SK-N-SH (cell line): ENCODE measurements at regions not wholly inside any gene's neighbourhood (a gene's known extent, or its start where the extent isn't known, plus 50 kb on each side); places are given as distances from the start of the nearest gene placed in this dataset.

Experiments used
- CTCF ChIA-PET: fragments of 300-600, 350-600 bp; formaldehyde crosslinking; extraction: SDS; loops from one replicate; lab custom pipeline; 2021; lab: Yijun Ruan, JAX
- POLR2A ChIA-PET: fragments of 350-600 bp; sonication (Branson Sonifier 250); formaldehyde crosslinking; extraction: SDS; loops from one replicate; lab custom pipeline; 2020; ENCODE audit warnings: antibody characterized with exemption, inconsistent platforms; lab: Yijun Ruan, JAX
- DNase-seq: peaks from one replicate; pipeline ENCODE4 v3.0.0; 2012
- H2AFZ ChIP-seq: fragments of 200-600 bp; sonication (generic); 2 replicates; pipeline ENCODE4 v1.8.1; 2016; ENCODE audit warnings: antibody characterized with exemption, mild to moderate bottlenecking, low read depth
- H3F3A ChIP-seq: fragments of 200-600 bp; sonication (generic); replicated peaks from 2 replicates; pipeline ENCODE3; 2016; ENCODE audit warnings: antibody characterized with exemption, mild to moderate bottlenecking; ENCODE audit not compliant: insufficient read depth
- H3K27ac ChIP-seq, 2 experiments: fragments of 200-500 bp in 1 of 2; fragments of 200-600 bp in 1 of 2; sonication (Bioruptor generic) in 1 of 2; sonication (generic), shearing (Covaris generic) in 1 of 2; 2 replicates each; pipeline versions ENCODE4 v1.5.1 to v1.6.1; 2014 to 2016; ENCODE audit warnings: low read depth in 2 of 2, inconsistent platforms in 1 of 2, low read length in 1 of 2, mild to moderate bottlenecking in 1 of 2, mixed read lengths in 1 of 2
- H3K27me3 ChIP-seq: fragments of 200-600 bp; sonication (generic), shearing (Covaris generic); 2 replicates; pipeline ENCODE4 v1.6.1; 2016; ENCODE audit warnings: mixed run types; ENCODE audit not compliant: insufficient read depth
- H3K36me3 ChIP-seq, 2 experiments: fragments of 200-500 bp in 1 of 2; fragments of 200-600 bp in 1 of 2; sonication (Bioruptor generic) in 1 of 2; sonication (generic) in 1 of 2; replicated peaks in 1 of 2; 2 replicates each; pipeline versions ENCODE3 to v1.5.1; 2014 to 2016; ENCODE audit warnings: low read length in 1 of 2, mild to moderate bottlenecking in 1 of 2; ENCODE audit not compliant: insufficient read depth in 2 of 2, control insufficient read depth in 1 of 2
- H3K4me1 ChIP-seq, 2 experiments: fragments of 200-500 bp in 1 of 2; fragments of 200-600 bp in 1 of 2; sonication (Bioruptor generic) in 1 of 2; sonication (generic), shearing (Covaris generic) in 1 of 2; 2 replicates each; pipeline versions ENCODE4 v1.5.1 to v1.6.1; 2014 to 2016; ENCODE audit warnings: low read depth in 1 of 2, low read length in 1 of 2, mixed run types in 1 of 2; ENCODE audit not compliant: insufficient read depth in 2 of 2, control insufficient read depth in 1 of 2
- H3K4me2 ChIP-seq: fragments of 200-600 bp; sonication (generic), shearing (Covaris generic); 2 replicates; pipeline ENCODE4 v1.6.1; 2017; ENCODE audit warnings: mixed run types
- H3K4me3 ChIP-seq, 2 experiments: fragments of 200-500 bp in 1 of 2; fragments of 200-600 bp in 1 of 2; sonication (Bioruptor generic) in 1 of 2; sonication (generic), shearing (Covaris generic) in 1 of 2; 2 replicates each; pipeline versions ENCODE4 v1.5.1 to v1.8.1; 2014 to 2016; ENCODE audit warnings: low read depth in 2 of 2, inconsistent platforms in 1 of 2, low read length in 1 of 2, mild to moderate bottlenecking in 1 of 2, mixed read lengths in 1 of 2, moderate library complexity in 1 of 2
- H3K79me2 ChIP-seq: fragments of 200-600 bp; sonication (generic); 2 replicates; pipeline ENCODE4 v1.8.1; 2017; ENCODE audit warnings: mild to moderate bottlenecking; ENCODE audit not compliant: insufficient read depth
- H3K9ac ChIP-seq: fragments of 200-600 bp; sonication (generic); 2 replicates; pipeline ENCODE4 v1.6.1; 2017; ENCODE audit warnings: mixed run types
- H3K9me2 ChIP-seq: fragments of 200-600 bp; sonication (generic); 2 replicates; pipeline ENCODE4 v1.6.1; 2017; ENCODE audit warnings: mixed run types
- H3K9me3 ChIP-seq: fragments of 200-600 bp; sonication (generic); 2 replicates; pipeline ENCODE4 v1.6.1; 2017; ENCODE audit warnings: mixed run types, mild to moderate bottlenecking, moderate library complexity
- H4K20me1 ChIP-seq: fragments of 200-600 bp; sonication (generic); 2 replicates; pipeline ENCODE4 v1.6.1; 2017; ENCODE audit warnings: mild to moderate bottlenecking, mixed run types; ENCODE audit not compliant: insufficient read depth
- ELF1 ChIP-seq: IDR thresholded peaks from 2 replicates; pipeline ENCODE4 v1.4.0; 2012
- EZH2phosphoT487 ChIP-seq: fragments of 200-600 bp; sonication (generic); IDR thresholded peaks from 2 replicates; pipeline ENCODE4 v1.6.1; 2017; ENCODE audit warnings: low read depth, mixed run types, mild to moderate bottlenecking, antibody characterized with exemption, moderate library complexity, borderline replicate concordance
- FOSL2 ChIP-seq: IDR thresholded peaks from 2 replicates; pipeline ENCODE4 v1.4.0; 2012; ENCODE audit warnings: low read depth, mild to moderate bottlenecking, moderate library complexity, borderline replicate concordance
- FOXM1 ChIP-seq: IDR thresholded peaks from 2 replicates; pipeline ENCODE4 v1.4.0; 2012; ENCODE audit warnings: low read depth, mild to moderate bottlenecking
- GABPA ChIP-seq: IDR thresholded peaks from 2 replicates; pipeline ENCODE4 v1.4.0; 2012; ENCODE audit warnings: low read depth, mild to moderate bottlenecking
- GATA2 ChIP-seq: sonication (generic); formaldehyde crosslinking; IDR thresholded peaks from 2 replicates; pipeline ENCODE4 v1.5.0; 2020; ENCODE audit warnings: mild to moderate bottlenecking, missing genetic modification reagents
- MEF2A ChIP-seq: IDR thresholded peaks from 2 replicates; pipeline ENCODE4 v1.4.0; 2012; ENCODE audit warnings: low read depth, borderline replicate concordance
- MXI1 ChIP-seq: IDR thresholded peaks from 2 replicates; pipeline ENCODE4 v1.6.1; 2012; ENCODE audit warnings: mild to moderate bottlenecking, low read depth, low read length, improper control_type of control experiment
- NFIC ChIP-seq: IDR thresholded peaks from 2 replicates; pipeline ENCODE4 v1.4.0; 2012; ENCODE audit warnings: borderline replicate concordance
- RFX5 ChIP-seq: IDR thresholded peaks from 2 replicates; pipeline ENCODE4 v1.6.1; 2012; ENCODE audit warnings: mild to moderate bottlenecking, improper control_type of control experiment, low read length
- SMC3 ChIP-seq: IDR thresholded peaks from 2 replicates; pipeline ENCODE4 v1.6.1; 2012; ENCODE audit warnings: low read depth, low read length, improper control_type of control experiment
- TCF12 ChIP-seq: IDR thresholded peaks from 2 replicates; pipeline ENCODE4 v1.4.0; 2012
- WGBS: methylation state at CpG from one replicate; pipeline ENCODE4 v1.1.6; 2017; ENCODE audit warnings: low lambda C conversion rate; 5-methylcytosine and 5-hydroxymethylcytosine counted together
- TF ChIP-seq, protein P1 (sequence below): IDR thresholded peaks from 2 replicates; pipeline ENCODE4 v1.4.0; 2012; ENCODE audit warnings: low read depth, borderline replicate concordance
- TF ChIP-seq, protein P2 (sequence below): fragments of 150-350 bp; IDR thresholded peaks from 2 replicates; pipeline ENCODE4 v1.6.1; 2016; ENCODE audit warnings: mild to moderate bottlenecking, low read depth, low read length
- TF ChIP-seq, protein P3 (sequence below): IDR thresholded peaks from 2 replicates; pipeline ENCODE4 v1.6.1; 2012; ENCODE audit warnings: mild to moderate bottlenecking, low read depth, low read length, moderate library complexity
- TF ChIP-seq, protein P4 (sequence below): fragments of 200-600 bp; sonication (generic); IDR thresholded peaks from 2 replicates; pipeline ENCODE4 v1.6.1; 2017; ENCODE audit warnings: antibody characterized with exemption, mild to moderate bottlenecking, moderate library complexity

DNA sequence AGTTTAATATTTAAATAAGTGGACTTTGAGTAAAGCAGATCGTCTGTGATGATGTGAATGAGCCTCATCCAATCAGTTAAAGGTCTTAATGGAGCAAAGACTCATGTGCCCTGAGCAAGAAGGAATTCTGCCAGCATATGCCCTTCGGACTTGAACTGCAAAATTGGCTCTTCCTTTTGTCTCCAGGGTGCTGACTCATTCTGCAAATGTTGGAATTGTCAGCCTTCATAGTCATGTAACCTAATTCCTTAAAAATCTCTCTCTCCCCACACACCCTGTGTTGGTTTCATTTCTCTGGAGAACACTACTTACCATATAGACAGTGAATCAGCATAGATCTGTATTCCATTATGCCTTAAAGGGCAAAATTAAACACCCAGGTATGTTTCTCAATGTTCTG is 609.8 kb upstream of the GALNTL6 start:
- TF ChIP-seq RFX5 (no peak), MEF2A (no peak), MXI1 (no peak), SMC3 (no peak), GABPA (no peak), FOXM1 (no peak), ELF1 (no peak), TCF12 (peak; percentile 5; the same call in 1 of the 2 replicates), GATA2 (CRISPR knock-in tag) (no peak), FOSL2 (0 out of 2 replicates have a peak, but pooled peaks have one; percentile 13)
- TF ChIP-seq, protein P1, sequence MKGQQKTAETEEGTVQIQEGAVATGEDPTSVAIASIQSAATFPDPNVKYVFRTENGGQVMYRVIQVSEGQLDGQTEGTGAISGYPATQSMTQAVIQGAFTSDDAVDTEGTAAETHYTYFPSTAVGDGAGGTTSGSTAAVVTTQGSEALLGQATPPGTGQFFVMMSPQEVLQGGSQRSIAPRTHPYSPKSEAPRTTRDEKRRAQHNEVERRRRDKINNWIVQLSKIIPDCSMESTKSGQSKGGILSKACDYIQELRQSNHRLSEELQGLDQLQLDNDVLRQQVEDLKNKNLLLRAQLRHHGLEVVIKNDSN = no peak
- TF ChIP-seq, protein P2, sequence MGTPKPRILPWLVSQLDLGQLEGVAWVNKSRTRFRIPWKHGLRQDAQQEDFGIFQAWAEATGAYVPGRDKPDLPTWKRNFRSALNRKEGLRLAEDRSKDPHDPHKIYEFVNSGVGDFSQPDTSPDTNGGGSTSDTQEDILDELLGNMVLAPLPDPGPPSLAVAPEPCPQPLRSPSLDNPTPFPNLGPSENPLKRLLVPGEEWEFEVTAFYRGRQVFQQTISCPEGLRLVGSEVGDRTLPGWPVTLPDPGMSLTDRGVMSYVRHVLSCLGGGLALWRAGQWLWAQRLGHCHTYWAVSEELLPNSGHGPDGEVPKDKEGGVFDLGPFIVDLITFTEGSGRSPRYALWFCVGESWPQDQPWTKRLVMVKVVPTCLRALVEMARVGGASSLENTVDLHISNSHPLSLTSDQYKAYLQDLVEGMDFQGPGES = no peak
- TF ChIP-seq, protein P3, sequence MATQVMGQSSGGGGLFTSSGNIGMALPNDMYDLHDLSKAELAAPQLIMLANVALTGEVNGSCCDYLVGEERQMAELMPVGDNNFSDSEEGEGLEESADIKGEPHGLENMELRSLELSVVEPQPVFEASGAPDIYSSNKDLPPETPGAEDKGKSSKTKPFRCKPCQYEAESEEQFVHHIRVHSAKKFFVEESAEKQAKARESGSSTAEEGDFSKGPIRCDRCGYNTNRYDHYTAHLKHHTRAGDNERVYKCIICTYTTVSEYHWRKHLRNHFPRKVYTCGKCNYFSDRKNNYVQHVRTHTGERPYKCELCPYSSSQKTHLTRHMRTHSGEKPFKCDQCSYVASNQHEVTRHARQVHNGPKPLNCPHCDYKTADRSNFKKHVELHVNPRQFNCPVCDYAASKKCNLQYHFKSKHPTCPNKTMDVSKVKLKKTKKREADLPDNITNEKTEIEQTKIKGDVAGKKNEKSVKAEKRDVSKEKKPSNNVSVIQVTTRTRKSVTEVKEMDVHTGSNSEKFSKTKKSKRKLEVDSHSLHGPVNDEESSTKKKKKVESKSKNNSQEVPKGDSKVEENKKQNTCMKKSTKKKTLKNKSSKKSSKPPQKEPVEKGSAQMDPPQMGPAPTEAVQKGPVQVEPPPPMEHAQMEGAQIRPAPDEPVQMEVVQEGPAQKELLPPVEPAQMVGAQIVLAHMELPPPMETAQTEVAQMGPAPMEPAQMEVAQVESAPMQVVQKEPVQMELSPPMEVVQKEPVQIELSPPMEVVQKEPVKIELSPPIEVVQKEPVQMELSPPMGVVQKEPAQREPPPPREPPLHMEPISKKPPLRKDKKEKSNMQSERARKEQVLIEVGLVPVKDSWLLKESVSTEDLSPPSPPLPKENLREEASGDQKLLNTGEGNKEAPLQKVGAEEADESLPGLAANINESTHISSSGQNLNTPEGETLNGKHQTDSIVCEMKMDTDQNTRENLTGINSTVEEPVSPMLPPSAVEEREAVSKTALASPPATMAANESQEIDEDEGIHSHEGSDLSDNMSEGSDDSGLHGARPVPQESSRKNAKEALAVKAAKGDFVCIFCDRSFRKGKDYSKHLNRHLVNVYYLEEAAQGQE = no peak
- no peaks in the 10 kb centered on the region for H3K79me2 ChIP-seq
- H3K27me3 ChIP-seq = no peaks in the 10 kb centered on the region
- no peaks in the 10 kb centered on the region for H4K20me1 ChIP-seq
- H3K9me3 ChIP-seq = no peaks in the 10 kb centered on the region
- H3K4me2 ChIP-seq = peak overlapping the region; percentile 13; the same call in 1 of the 2 replicates
- H3F3A ChIP-seq = no peaks in the 10 kb centered on the region
- no peak overlapping the region for H3K9ac ChIP-seq
- CTCF ChIA-PET = no interaction called here
- no peaks in the 10 kb centered on the region for H3K4me1 ChIP-seq
- no peak overlapping the region for H3K4me3 ChIP-seq
- peak overlapping the region; percentile 36; the same call in 1 of the 2 replicates for H2AFZ ChIP-seq
- H3K27ac ChIP-seq = no peak overlapping the region
- DNase-seq = no peak
- H3K36me3 ChIP-seq = no peaks in the 10 kb centered on the region
- POLR2A ChIA-PET = no interaction called here
- H3K9me2 ChIP-seq = no peaks in the 10 kb centered on the region
- WGBS = 2% methylated on average over 2 of the region's 2 CpGs

DNA sequence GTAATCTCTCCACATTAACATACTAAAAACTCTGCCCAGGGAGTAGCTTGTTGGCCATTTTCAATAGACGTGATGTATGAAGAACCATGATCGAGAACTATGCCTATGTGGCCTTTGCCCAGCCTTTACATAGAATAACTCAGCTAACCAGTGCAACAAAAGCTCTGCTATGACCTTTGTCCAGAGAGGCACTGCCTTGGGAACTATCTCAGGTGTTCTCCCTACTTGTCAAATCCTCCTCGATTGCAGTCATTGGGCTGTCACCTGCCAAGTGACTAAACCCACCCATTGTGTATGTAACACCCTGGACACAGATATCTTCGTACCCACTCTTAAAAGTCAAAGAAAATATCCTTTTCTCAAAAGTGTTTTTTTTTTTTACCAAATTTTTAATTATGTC is 610.3 kb upstream of the GALNTL6 start:
- H3K4me2 ChIP-seq = peak overlapping the region; percentile 13; the same call in 1 of the 2 replicates
- TF ChIP-seq NFIC (no peak), EZH2phosphoT487 (no peak), ELF1 (no peak), SMC3 (no peak), FOXM1 (no peak)
- TF ChIP-seq, protein P4, sequence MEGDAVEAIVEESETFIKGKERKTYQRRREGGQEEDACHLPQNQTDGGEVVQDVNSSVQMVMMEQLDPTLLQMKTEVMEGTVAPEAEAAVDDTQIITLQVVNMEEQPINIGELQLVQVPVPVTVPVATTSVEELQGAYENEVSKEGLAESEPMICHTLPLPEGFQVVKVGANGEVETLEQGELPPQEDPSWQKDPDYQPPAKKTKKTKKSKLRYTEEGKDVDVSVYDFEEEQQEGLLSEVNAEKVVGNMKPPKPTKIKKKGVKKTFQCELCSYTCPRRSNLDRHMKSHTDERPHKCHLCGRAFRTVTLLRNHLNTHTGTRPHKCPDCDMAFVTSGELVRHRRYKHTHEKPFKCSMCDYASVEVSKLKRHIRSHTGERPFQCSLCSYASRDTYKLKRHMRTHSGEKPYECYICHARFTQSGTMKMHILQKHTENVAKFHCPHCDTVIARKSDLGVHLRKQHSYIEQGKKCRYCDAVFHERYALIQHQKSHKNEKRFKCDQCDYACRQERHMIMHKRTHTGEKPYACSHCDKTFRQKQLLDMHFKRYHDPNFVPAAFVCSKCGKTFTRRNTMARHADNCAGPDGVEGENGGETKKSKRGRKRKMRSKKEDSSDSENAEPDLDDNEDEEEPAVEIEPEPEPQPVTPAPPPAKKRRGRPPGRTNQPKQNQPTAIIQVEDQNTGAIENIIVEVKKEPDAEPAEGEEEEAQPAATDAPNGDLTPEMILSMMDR = no peak
- TF ChIP-seq, protein P2 = no peak
- TF ChIP-seq, protein P1 = no peak

More for the DNA sequence above, 610.3 kb upstream of the GALNTL6 start:
- Histone ChIP-seq H3K9ac (no peak overlapping the region), H3K27ac (no peak overlapping the region), H4K20me1 (no peaks in the 10 kb centered on the region), H2AFZ (no peak overlapping the region), H3K4me1 (no peaks in the 10 kb centered on the region), H3K9me2 (no peaks in the 10 kb centered on the region), H3K4me3 (no peak overlapping the region), H3F3A (no peaks in the 10 kb centered on the region), H3K79me2 (no peaks in the 10 kb centered on the region), H3K9me3 (no peaks in the 10 kb centered on the region), H3K27me3 (no peaks in the 10 kb centered on the region), H3K36me3 (no peaks in the 10 kb centered on the region)
- WGBS = 29% methylated on average over 4 of the region's 4 CpGs
- ChIA-PET POLR2A (no interaction called here), CTCF (no interaction called here)
- no peak for DNase-seq
